Ovary (tissue), 3 donors: ENCODE measurements at regions not wholly inside any gene's neighbourhood (a gene's known extent, or its start where the extent isn't known, plus 50 kb on each side); places are given as distances from the start of the nearest gene placed in this dataset.

Source experiments
- CTCF ChIP-seq, 3 donors: fragments of 450-650 bp in 2 of 3; fragments of 200-600 bp in 1 of 3; IDR thresholded peaks; one replicate each; pipeline versions ENCODE4 v1.5.1 to v1.8.0; 2016 to 2022; ENCODE audit warnings: antibody characterized with exemption in 3 of 3, mild to moderate bottlenecking in 1 of 3
- EP300 ChIP-seq: sonication (generic); formaldehyde crosslinking; IDR thresholded peaks from one replicate; pipeline ENCODE4 v1.6.1; 2017; ENCODE audit warnings: antibody characterized with exemption
- POLR2A ChIP-seq: fragments of 450-650 bp; IDR thresholded peaks from one replicate; pipeline ENCODE4 v1.6.1; 2017; ENCODE audit warnings: antibody characterized with exemption, mild to moderate bottlenecking, moderate library complexity
- donor health status: DM: no; HTN: no; CAD: no.

- no peak for TF ChIP-seq CTCF (IDR thresholded peaks at IDR 0.05)
- TF ChIP-seq POLR2A = no peak
- TF ChIP-seq EP300 = no peak
These were observed 66.7 kb upstream of the BOD1L1 start for GRCh38 chr4:13694256-13694655.
